ENCODE measurements at regions not wholly inside any gene's neighbourhood (a gene's known extent, or its start where the extent isn't known, plus 50 kb on each side); places are given as distances from the start of the nearest gene placed in this dataset.

GRCh38 chr5:120923026-120923425, 458.9 kb downstream of the PRR16 start:
- WGBS (ENCODE audit: insufficient coverage, low coverage, low lambda C conversion rate, missing lambda C conversion rate), result 82% methylated on average over 3 of the region's 3 CpGs

GRCh38 chr5:120926471-120926870, 462.4 kb downstream of the PRR16 start:
- DNase-seq (no peak), ATAC-seq (no peak)
- 83% methylated on average over 1 of the region's 1 CpG for WGBS (ENCODE audit: insufficient coverage, low coverage, low lambda C conversion rate, missing lambda C conversion rate)
- Histone ChIP-seq H3K27ac (no peak overlapping the region), H3K27me3 (no peaks in the 10 kb centered on the region), H3K4me1 (no peaks in the 10 kb centered on the region), H3K4me3 (no peak overlapping the region), H3K36me3 (no peaks in the 10 kb centered on the region), H3K9me3 (no peaks in the 10 kb centered on the region)
- intact Hi-C loops (cut with DNase I), result no loop called here
- no peak for TF ChIP-seq POLR2A (IDR thresholded peaks at IDR 0.05)
- no peak for TF ChIP-seq CTCF (IDR thresholded peaks at IDR 0.05)

More at GRCh38 chr5:120923026-120923425, 458.9 kb downstream of the PRR16 start:
- Histone ChIP-seq H3K4me1 (no peaks in the 10 kb centered on the region), H3K27ac (no peak overlapping the region), H3K4me3 (no peak overlapping the region), H3K27me3 (no peaks in the 10 kb centered on the region), H3K9me3 (no peaks in the 10 kb centered on the region), H3K36me3 (no peaks in the 10 kb centered on the region)
- no peak for ATAC-seq
- DNase-seq, result no peak
- intact Hi-C loops (cut with DNase I), result no loop called here
- TF ChIP-seq CTCF (IDR thresholded peaks at IDR 0.05) (no peak), POLR2A (IDR thresholded peaks at IDR 0.05) (no peak)

- H3K27me3 ChIP-seq, result no peaks in the 10 kb centered on the region
- no peak overlapping the region for H3K4me3 ChIP-seq
- DNase-seq (no peak), ATAC-seq (peak; percentile 23 to 86 (median 66))
- H3K9me3 ChIP-seq, result no peaks in the 10 kb centered on the region
- H3K4me1 ChIP-seq, result no peaks in the 10 kb centered on the region
- no peak overlapping the region for H3K27ac ChIP-seq
- H3K36me3 ChIP-seq, result no peaks in the 10 kb centered on the region
- TF ChIP-seq CTCF (IDR thresholded peaks at IDR 0.05), result no peak
- no peak for TF ChIP-seq POLR2A (IDR thresholded peaks at IDR 0.05)
- intact Hi-C loops (cut with DNase I), result no loop called here
Observed at GRCh38 chr5:120927950-120928530, 463.9 kb downstream of the PRR16 start.

- no peak overlapping the region for H3K4me3 ChIP-seq
- DNase-seq, result no peak
- TF ChIP-seq CTCF (IDR thresholded peaks at IDR 0.05) (no peak), POLR2A (IDR thresholded peaks at IDR 0.05) (no peak)
- no peak overlapping the region for H3K27ac ChIP-seq
- intact Hi-C loops (cut with DNase I), result no loop called here
- H3K4me1 ChIP-seq, result no peaks in the 10 kb centered on the region
- no peaks in the 10 kb centered on the region for H3K27me3 ChIP-seq
- no peaks in the 10 kb centered on the region for H3K9me3 ChIP-seq
- no peak for ATAC-seq
- no peaks in the 10 kb centered on the region for H3K36me3 ChIP-seq
Observed at GRCh38 chr5:120932480-120932879, 468.4 kb downstream of the PRR16 start.

- DNase-seq (no peak), ATAC-seq (no peak)
- H3K9me3 ChIP-seq, result no peaks in the 10 kb centered on the region
- TF ChIP-seq CTCF (IDR thresholded peaks at IDR 0.05) (no peak), POLR2A (IDR thresholded peaks at IDR 0.05) (no peak)
- no peak overlapping the region for H3K27ac ChIP-seq
- no peaks in the 10 kb centered on the region for H3K27me3 ChIP-seq
- 18% methylated on average over 1 of the region's 1 CpG for WGBS (ENCODE audit: insufficient coverage, low coverage, low lambda C conversion rate, missing lambda C conversion rate)
- no peak overlapping the region for H3K4me3 ChIP-seq
- no peaks in the 10 kb centered on the region for H3K36me3 ChIP-seq
- intact Hi-C loops (cut with DNase I), result no loop called here
- peaks cover 0 to 7% (median 0%) of the 10 kb centered on the region in 4 donors for H3K4me1 ChIP-seq
Observed at GRCh38 chr5:120934031-120934430, 469.9 kb downstream of the PRR16 start.
